ENCODE measurements at regions not wholly inside any gene's neighbourhood (a gene's known extent, or its start where the extent isn't known, plus 50 kb on each side); places are given as distances from the start of the nearest gene placed in this dataset.
A peak's percentile ranks its signal among the peaks of the same experiment; 100 is the strongest.
"Not testable (repeated sequence)": the region's sequence is repeated elsewhere in the genome, so short reads cannot be mapped to it uniquely, and the experiment has no call there.

GRCh38 chr2:102895376-102895775 lies 133.5 kb downstream of the TMEM182 start:
- Mint-ChIP-seq H3K4me3 (no peak overlapping the region), H3K36me3 (ENCODE audit: insufficient read depth in 1 of 3, low read depth in 3 of 3) (no peaks in the 10 kb centered on the region; a peak in 1 of 7 replicates), H3K9me3 (peaks cover 4 to 9% of the 10 kb centered on the region in 2 experiments; a peak in 4 of 5 replicates), H3K27ac (no peak overlapping the region), H3K4me1 (peaks cover 10 to 13% of the 10 kb centered on the region in 2 experiments), H3K27me3 (ENCODE audit: low read depth) (peaks cover 44% of the 10 kb centered on the region)
- no peak overlapping the region for H3K4me2 ChIP-seq (ENCODE audit: insufficient read depth, insufficient read length, low read length)
- DNase-seq = peak; percentile 45
- H2BK20ac ChIP-seq (ENCODE audit: low read depth, low read length, poor library complexity, severe bottlenecking) = no peak overlapping the region
- H3K9me3 ChIP-seq (ENCODE audit: control insufficient read depth, low read depth, low read length) = no peaks in the 10 kb centered on the region
- no peak overlapping the region for H2BK5ac ChIP-seq (ENCODE audit: insufficient read length, low read length)
- no peak overlapping the region for H2BK12ac ChIP-seq (ENCODE audit: insufficient read length, low read depth, low read length)
- H4K8ac ChIP-seq (replicated peaks; ENCODE audit: insufficient read length, low read depth, low read length) = no peak overlapping the region
- no peaks in the 10 kb centered on the region for H3K79me2 ChIP-seq (ENCODE audit: insufficient read depth, low read length)
- no peak overlapping the region for H3T11ph ChIP-seq (ENCODE audit: low read length)
- no peak overlapping the region for H4K5ac ChIP-seq (ENCODE audit: insufficient read length, low read depth, low read length)
- no peaks in the 10 kb centered on the region for H3K4me1 ChIP-seq (ENCODE audit: insufficient read depth, low read length)
- H3K79me1 ChIP-seq (ENCODE audit: insufficient read depth, low read depth, low read length, poor library complexity, severe bottlenecking) = no peaks in the 10 kb centered on the region
- H3K4ac ChIP-seq (ENCODE audit: low read depth, low read length) = no peak overlapping the region
- no peak overlapping the region for H2AFZ ChIP-seq (ENCODE audit: low read length)
- H3K14ac ChIP-seq (ENCODE audit: insufficient read depth, low read length) = no peak overlapping the region
- no peaks in the 10 kb centered on the region for H4K20me1 ChIP-seq (ENCODE audit: control insufficient read depth, insufficient read depth, insufficient read length)
- no peak overlapping the region for H2BK15ac ChIP-seq (ENCODE audit: low read depth, low read length)
- no CpG with 5 or more reads among the region's 2 CpGs for WGBS (ENCODE audit: extremely low coverage, insufficient read length, low lambda C conversion rate)
- H3K18ac ChIP-seq (ENCODE audit: insufficient read length, low read depth, low read length) = no peak overlapping the region
- no peaks in the 10 kb centered on the region; the same call in 1 of the 2 replicates for H3K27me3 ChIP-seq (ENCODE audit: insufficient read depth, low read length)
- no peak for TF ChIP-seq CTCF (conservative IDR thresholded peaks at IDR 0.05)
- H4K91ac ChIP-seq (ENCODE audit: insufficient read length, low read depth, low read length) = no peak overlapping the region
- H3K27ac ChIP-seq (ENCODE audit: insufficient read length, low read depth, low read length) = no peak overlapping the region
- no peak overlapping the region for H3K9ac ChIP-seq (ENCODE audit: extremely low read depth, insufficient read length, low read length)
- H3K23me2 ChIP-seq (ENCODE audit: insufficient read length, low read depth, low read length, poor library complexity, severe bottlenecking) = no peaks in the 10 kb centered on the region
- H2BK120ac ChIP-seq (ENCODE audit: low read depth, low read length, poor library complexity, severe bottlenecking) = no peak overlapping the region
- no peak overlapping the region for H3K23ac ChIP-seq (ENCODE audit: insufficient read length, low read depth, low read length)
- no peak overlapping the region for H2AK5ac ChIP-seq (ENCODE audit: insufficient read length, low read length)
- no peak overlapping the region for H3K56ac ChIP-seq (ENCODE audit: insufficient read length, low read depth, low read length)

GRCh38 chr2:102909240-102909639 lies 147.4 kb downstream of the TMEM182 start:
- not testable (repeated sequence) for H4K91ac ChIP-seq (ENCODE audit: insufficient read length, low read depth, low read length); H4K8ac ChIP-seq (replicated peaks; ENCODE audit: insufficient read length, low read depth, low read length); H3K4me2 ChIP-seq (ENCODE audit: insufficient read depth, insufficient read length, low read length); H3K4me1 ChIP-seq (ENCODE audit: insufficient read depth, low read length); H3T11ph ChIP-seq (ENCODE audit: low read length); H2BK12ac ChIP-seq (ENCODE audit: insufficient read length, low read depth, low read length); H3K79me1 ChIP-seq (ENCODE audit: insufficient read depth, low read depth, low read length, poor library complexity, severe bottlenecking); H3K27me3 ChIP-seq (ENCODE audit: insufficient read depth, low read length); H3K23ac ChIP-seq (ENCODE audit: insufficient read length, low read depth, low read length); H3K27ac ChIP-seq (ENCODE audit: insufficient read length, low read depth, low read length); H2AFZ ChIP-seq (ENCODE audit: low read length); H2BK15ac ChIP-seq (ENCODE audit: low read depth, low read length); H3K4me3 Mint-ChIP-seq; H2BK20ac ChIP-seq (ENCODE audit: low read depth, low read length, poor library complexity, severe bottlenecking); H3K9me3 ChIP-seq (ENCODE audit: control insufficient read depth, low read depth, low read length); H2AK5ac ChIP-seq (ENCODE audit: insufficient read length, low read length); H4K20me1 ChIP-seq (ENCODE audit: control insufficient read depth, insufficient read depth, insufficient read length); H3K9ac ChIP-seq (ENCODE audit: extremely low read depth, insufficient read length, low read length); H3K27ac Mint-ChIP-seq; H3K23me2 ChIP-seq (ENCODE audit: insufficient read length, low read depth, low read length, poor library complexity, severe bottlenecking); H3K56ac ChIP-seq (ENCODE audit: insufficient read length, low read depth, low read length); H4K5ac ChIP-seq (ENCODE audit: insufficient read length, low read depth, low read length); H3K79me2 ChIP-seq (ENCODE audit: insufficient read depth, low read length); H3K4me1 Mint-ChIP-seq; H3K4ac ChIP-seq (ENCODE audit: low read depth, low read length); H3K27me3 Mint-ChIP-seq (ENCODE audit: low read depth); H3K36me3 Mint-ChIP-seq (ENCODE audit: insufficient read depth in 1 of 3, low read depth in 3 of 3); H2BK5ac ChIP-seq (ENCODE audit: insufficient read length, low read length); DNase-seq; H2BK120ac ChIP-seq (ENCODE audit: low read depth, low read length, poor library complexity, severe bottlenecking); H3K18ac ChIP-seq (ENCODE audit: insufficient read length, low read depth, low read length); H3K14ac ChIP-seq (ENCODE audit: insufficient read depth, low read length)
- peaks cover 5 to 13% of the 10 kb centered on the region in 2 experiments; a peak in 4 of 5 replicates for H3K9me3 Mint-ChIP-seq
- WGBS (ENCODE audit: extremely low coverage, insufficient read length, low lambda C conversion rate) = no CpG with 5 or more reads among the region's 2 CpGs

All from H9 (cell line).